ENCODE measurements at regions not wholly inside any gene's neighbourhood (a gene's known extent, or its start where the extent isn't known, plus 50 kb on each side); places are given as distances from the start of the nearest gene placed in this dataset.

DNA sequence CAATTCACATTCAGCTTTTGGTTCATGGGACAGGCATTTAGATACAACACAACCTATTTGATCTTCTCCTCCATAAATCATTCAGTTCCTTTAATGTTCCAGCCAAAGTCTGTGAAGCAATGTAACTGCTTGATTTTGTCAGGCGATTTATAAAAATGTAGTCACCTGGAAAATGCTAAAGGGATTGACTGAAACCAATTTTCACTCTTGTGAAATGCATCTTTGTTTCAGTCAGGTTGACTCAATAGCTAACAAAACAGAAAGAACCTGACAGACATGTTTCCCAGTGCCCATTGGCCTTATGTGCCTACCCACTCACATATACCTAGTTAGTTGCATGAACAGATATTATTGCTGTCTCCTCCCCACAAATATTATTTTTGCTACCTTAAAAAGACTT is 335.7 kb downstream of the CHRM3 start:
- ChIA-PET POLR2A (ENCODE audit: partially characterized antibody) (no interaction called here), CTCF (ENCODE audit: partially characterized antibody) (no interaction called here)
- Histone ChIP-seq H2AFZ (ENCODE audit: low read length) (no peak overlapping the region), H3K79me1 (ENCODE audit: low read depth, low read length) (no peaks in the 10 kb centered on the region), H3K4me2 (ENCODE audit: insufficient read depth in 1 of 2, low read depth in 2 of 2, low read length in 2 of 2) (no peak overlapping the region), H3K56ac (replicated peaks; ENCODE audit: insufficient read length, low read depth, low read length) (no peak overlapping the region), H3K27ac (ENCODE audit: low read depth, low read length) (no peak overlapping the region), H3K18ac (ENCODE audit: extremely low read depth, low read length) (no peak overlapping the region), H3K23ac (ENCODE audit: insufficient read length) (no peak overlapping the region), H3K9ac (replicated peaks in 1 of 4; ENCODE audit: extremely low read depth in 1 of 4, low read depth in 3 of 4, low read length in 3 of 4) (no peak overlapping the region), H2BK120ac (replicated peaks; ENCODE audit: low read depth, low read length) (no peak overlapping the region), H3K4me1 (replicated peaks in 1 of 4; ENCODE audit: control insufficient read depth in 3 of 4, insufficient read depth in 4 of 4, low read length in 3 of 4) (no peaks in the 10 kb centered on the region), H3K36me3 (ENCODE audit: control insufficient read depth in 2 of 4, insufficient read depth in 4 of 4, low read length in 3 of 4) (no peaks in the 10 kb centered on the region), H3K27me3 (replicated peaks in 1 of 4; ENCODE audit: control insufficient read depth in 3 of 4, extremely low read depth in 1 of 4, insufficient read depth in 3 of 4, low read length in 3 of 4) (peaks cover 0 to 1% (median 0%) of the 10 kb centered on the region in 4 experiments; a peak in 1 of 7 replicates), H2BK5ac (ENCODE audit: low read depth, low read length) (no peak overlapping the region), H2BK15ac (ENCODE audit: low read length) (no peak overlapping the region), H2AK5ac (ENCODE audit: low read depth, low read length) (no peak overlapping the region), H3K23me2 (ENCODE audit: low read depth, low read length) (no peaks in the 10 kb centered on the region), H2BK12ac (ENCODE audit: low read depth, low read length) (no peak overlapping the region), H4K5ac (ENCODE audit: insufficient read length, low read depth, low read length) (no peak overlapping the region), H3K4ac (replicated peaks; ENCODE audit: insufficient read length, low read depth, low read length) (no peak overlapping the region), H3K9me3 (ENCODE audit: insufficient read depth in 2 of 2, low read depth in 1 of 2, low read length in 1 of 2) (no peaks in the 10 kb centered on the region), H3K79me2 (ENCODE audit: control insufficient read depth in 1 of 2, insufficient read depth in 2 of 2, low read length in 2 of 2) (no peaks in the 10 kb centered on the region), H3K4me3 (ENCODE audit: extremely low read depth in 1 of 4, insufficient read depth in 2 of 4, low read depth in 3 of 4, low read length in 4 of 4) (no peak overlapping the region), H4K20me1 (replicated peaks in 1 of 2; ENCODE audit: control insufficient read depth in 1 of 2, insufficient read depth in 2 of 2, low read length in 2 of 2) (no peaks in the 10 kb centered on the region), H4K91ac (replicated peaks; ENCODE audit: insufficient read length, low read length) (no peak overlapping the region), H3K14ac (ENCODE audit: insufficient read length) (no peak overlapping the region), H2BK20ac (ENCODE audit: low read length) (no peak overlapping the region), H4K8ac (ENCODE audit: extremely low read depth, insufficient read depth, low read length) (no peak overlapping the region)
- DNase-seq (ENCODE audit: low read depth in 1 of 2, low spot score in 2 of 2): no peak
- WGBS, 2 experiments (ENCODE audit: extremely low coverage in 1 of 2, insufficient coverage in 1 of 2, insufficient read length in 1 of 2, insufficient replicate concordance in 2 of 2, low coverage in 1 of 2, low lambda C conversion rate in 2 of 2, missing lambda C conversion rate in 1 of 2): 65% methylated on average over 1 of the region's 1 CpG; no CpG with 5 or more reads in 1 of the 2 experiments
- FAIRE-seq: no peak
- TF ChIP-seq YY1 (IDR thresholded peaks at IDR 0.05; ENCODE audit: low read depth, low read length): no peak
- TF ChIP-seq GABPA (IDR thresholded peaks at IDR 0.05; ENCODE audit: borderline replicate concordance, insufficient read depth, low read length): no peak
- no peak for TF ChIP-seq KDM5A (IDR thresholded peaks at IDR 0.05; ENCODE audit: low read length)

Data from H1 (cell line).